HG03378 (cell line): ENCODE measurements at regions not wholly inside any gene's neighbourhood (a gene's known extent, or its start where the extent isn't known, plus 50 kb on each side); places are given as distances from the start of the nearest gene placed in this dataset.

Source experiments
- ATAC-seq: cut with Tn5 transposase; IDR thresholded peaks from one replicate; pipeline ENCODE4 v1.9.1; 2021; ENCODE audit warnings: mild to moderate bottlenecking, moderate library complexity; ENCODE audit not compliant: unreplicated experiment

- ATAC-seq, result no peak
Measured at GRCh38 chr6:4383910-4384638, 248.7 kb upstream of the ECI2 start.

- ATAC-seq, result no peak
Measured at GRCh38 chr6:4382362-4382853, 247.0 kb upstream of the ECI2 start.

DNA sequence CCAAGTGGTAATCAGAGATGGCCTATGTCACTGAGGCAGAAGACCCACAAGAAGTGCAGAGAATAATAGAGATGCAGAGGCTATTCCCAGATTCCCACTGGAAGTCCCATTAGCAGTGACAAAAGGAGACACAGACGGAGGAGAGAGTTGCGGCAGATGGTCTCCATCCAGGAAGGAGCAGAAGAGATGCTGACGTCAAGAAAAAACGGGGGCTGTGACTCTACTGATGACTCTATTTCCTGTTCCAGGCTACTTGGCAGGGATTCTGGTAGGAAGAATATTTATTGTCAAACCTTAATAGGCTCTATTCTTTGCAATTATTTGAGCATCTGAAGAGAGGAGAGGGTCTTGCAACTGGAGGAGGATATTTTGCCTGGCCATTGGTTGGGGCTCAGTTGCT lies 246.0 kb upstream of the ECI2 start:
- no peak for ATAC-seq

- ATAC-seq, result no peak
Measured at GRCh38 chr6:4380881-4381281, 245.5 kb upstream of the ECI2 start.

DNA sequence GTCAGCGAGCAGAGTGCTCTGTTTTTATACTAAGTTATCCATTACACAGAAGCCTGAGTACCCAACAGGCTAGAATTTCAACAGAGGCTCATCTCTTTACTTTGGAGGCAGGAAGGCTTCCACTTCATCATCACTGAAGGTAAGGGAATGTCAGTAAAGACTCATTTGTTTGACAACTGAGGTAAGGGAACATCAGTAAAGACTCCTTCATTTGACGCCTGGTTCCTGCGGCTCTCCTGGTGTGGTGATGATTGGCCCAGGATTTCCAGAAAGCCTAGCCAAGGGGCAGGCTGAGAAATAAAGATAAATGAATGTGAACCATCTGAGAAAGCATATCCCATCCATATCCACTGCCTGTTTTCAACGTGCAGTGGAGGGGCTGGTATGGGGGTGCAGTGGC lies 244.6 kb upstream of the ECI2 start:
- no peak for ATAC-seq

DNA sequence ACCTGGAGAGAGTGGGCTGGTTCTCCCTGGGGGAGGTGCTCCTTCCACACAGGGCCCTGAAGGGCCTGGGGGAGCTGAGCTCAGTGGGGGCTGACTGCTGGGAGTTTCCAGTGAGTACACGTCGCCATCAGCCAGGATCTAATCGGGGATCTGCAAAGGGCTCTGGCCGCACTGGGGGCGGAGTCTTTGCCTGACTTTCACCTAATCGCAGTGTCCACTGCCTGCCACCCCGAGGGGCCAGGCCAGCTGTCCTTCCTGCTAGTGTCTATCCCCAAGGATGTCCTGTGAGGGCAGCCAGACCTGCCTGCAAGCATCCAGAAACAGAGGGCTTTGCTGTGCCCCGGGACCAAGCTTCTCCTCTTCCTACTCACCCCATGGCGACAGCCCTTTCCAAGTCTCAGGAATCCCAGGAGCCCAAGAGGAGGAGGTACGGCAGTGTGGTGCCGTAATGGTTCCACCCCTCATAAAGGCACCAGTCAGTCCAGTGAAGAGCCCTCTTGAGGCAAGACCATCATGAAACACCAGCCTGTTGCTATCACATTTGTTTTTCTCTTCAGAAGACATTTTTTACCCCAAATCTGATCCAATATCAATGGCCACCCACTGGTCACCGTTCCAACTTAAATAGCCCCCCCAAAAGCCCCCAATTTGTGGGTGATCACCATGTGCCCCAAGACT lies 243.1 kb upstream of the ECI2 start:
- no peak for ATAC-seq

DNA sequence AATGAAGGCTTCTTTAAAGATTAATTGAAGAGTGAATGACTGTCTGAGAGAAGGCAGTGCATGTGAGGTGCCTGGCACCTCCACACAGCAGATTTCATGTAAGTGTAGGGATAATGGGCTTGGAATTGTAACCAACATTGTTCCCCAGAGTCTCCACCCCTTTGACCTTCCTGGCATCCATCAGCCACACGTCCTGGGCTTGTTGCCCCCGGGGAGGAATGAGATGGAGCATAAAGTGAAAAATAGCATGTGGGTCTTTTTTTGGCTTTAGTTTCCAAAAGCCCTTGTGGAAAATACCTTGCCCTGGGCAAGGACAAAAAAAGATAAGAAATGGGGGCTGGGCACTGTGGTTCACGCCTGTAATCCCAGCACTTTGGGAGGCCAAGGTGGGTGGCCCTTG lies 242.2 kb upstream of the ECI2 start:
- ATAC-seq, result no peak

- ATAC-seq, result no peak
Measured at GRCh38 chr6:4374216-4374615, 238.8 kb upstream of the ECI2 start.

GRCh38 chr6:4372866-4373265 lies 237.5 kb upstream of the ECI2 start:
- no peak for ATAC-seq

DNA sequence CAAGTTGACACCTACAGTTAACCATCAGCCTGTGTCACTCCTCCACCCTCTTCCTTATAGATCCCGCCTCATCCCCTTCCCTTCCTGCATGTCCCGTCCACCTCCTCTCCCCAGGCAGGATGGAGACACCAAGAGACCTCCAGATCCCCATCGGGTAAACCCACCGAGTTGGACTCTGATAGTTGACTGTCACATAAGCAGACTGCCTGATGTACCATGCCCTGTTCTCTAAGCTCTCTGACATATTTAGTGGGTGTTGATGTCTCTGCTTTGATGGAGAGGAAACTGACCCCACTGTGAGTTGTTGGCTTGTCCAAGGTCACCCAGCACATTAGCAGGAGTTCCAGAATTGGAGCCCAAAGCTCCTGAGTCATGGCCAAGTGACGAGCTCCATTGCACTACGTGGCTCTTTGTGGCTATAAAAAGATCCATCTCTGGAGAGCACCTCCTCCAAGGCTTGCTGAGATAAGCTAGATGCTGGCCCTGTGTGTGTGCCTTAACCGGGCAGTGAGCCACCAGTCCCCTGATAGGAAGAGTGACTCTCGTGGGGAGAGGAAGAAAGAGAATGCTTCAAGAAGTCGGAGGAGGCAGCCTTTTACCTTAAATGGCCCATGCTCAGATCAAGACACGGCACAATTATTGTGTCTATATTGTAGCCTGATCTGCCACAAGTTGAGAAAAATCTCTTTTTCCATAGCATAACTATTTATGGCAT lies 236.0 kb upstream of the ECI2 start:
- ATAC-seq, result no peak

DNA sequence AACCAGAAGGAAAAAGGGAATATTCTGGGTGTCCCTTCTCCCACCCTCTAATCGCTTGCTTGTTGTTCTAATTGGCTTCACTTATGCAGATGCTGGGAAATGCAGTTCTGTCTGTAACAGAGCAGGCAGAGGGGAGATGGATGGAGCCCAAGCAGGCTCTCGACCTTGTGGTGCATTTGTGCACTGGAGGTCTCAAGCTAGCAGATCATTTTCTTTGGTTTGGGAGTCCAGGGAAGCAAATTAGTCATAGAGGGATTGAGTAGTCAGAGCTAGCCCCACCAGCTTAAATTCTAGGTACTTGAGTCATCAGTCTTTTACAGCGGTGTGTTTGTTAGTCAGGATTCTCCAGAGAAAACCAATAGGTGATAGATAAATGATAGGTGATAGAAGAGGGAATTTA lies 234.7 kb upstream of the ECI2 start:
- ATAC-seq, result no peak

GRCh38 chr6:4369616-4370015 lies 234.2 kb upstream of the ECI2 start:
- no peak for ATAC-seq

GRCh38 chr6:4368649-4369048 lies 233.3 kb upstream of the ECI2 start:
- no peak for ATAC-seq

- no peak for ATAC-seq
Measured at GRCh38 chr6:4367643-4368042, 232.3 kb upstream of the ECI2 start.

DNA sequence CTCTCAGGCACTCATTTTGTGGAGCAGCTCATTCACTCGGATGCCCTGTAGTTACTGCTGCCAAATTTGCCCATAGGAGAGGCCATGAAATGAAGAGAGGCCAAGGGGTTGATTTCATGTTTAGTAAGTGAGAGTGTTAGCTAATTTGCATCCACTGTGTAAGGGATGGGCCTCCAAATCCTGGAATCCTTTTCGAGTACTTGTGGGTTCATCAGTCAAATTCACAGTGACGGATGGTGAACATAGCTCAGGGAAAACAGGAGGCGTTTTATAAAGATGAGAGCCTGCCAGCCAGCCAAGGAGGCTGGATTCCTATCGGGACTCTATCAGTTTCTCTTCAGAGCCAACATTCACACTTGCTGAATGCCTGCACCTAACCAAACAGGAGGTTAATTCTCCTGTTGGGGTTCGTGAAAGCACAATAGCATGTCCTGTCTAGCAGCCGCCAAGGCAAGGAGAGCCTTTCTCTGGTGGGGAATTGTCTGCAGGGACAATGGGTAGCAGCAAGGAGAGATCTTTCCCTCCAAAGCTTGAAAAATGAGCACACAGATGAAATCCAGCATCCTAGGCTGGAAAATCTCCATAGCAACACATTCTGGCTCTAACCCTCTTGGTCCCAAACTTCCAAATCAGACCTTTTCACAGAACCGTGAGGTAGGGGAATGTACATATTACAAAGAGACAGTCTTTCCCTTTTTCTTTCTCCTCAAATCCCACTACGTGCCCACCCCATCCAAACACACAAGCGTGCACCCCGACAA lies 231.4 kb upstream of the ECI2 start:
- ATAC-seq, result no peak

- no peak for ATAC-seq
Measured at GRCh38 chr6:4365686-4366085, 230.3 kb upstream of the ECI2 start.

GRCh38 chr6:4364711-4365110 lies 229.3 kb upstream of the ECI2 start:
- no peak for ATAC-seq

GRCh38 chr6:4364172-4364571 lies 228.8 kb upstream of the ECI2 start:
- no peak for ATAC-seq

DNA sequence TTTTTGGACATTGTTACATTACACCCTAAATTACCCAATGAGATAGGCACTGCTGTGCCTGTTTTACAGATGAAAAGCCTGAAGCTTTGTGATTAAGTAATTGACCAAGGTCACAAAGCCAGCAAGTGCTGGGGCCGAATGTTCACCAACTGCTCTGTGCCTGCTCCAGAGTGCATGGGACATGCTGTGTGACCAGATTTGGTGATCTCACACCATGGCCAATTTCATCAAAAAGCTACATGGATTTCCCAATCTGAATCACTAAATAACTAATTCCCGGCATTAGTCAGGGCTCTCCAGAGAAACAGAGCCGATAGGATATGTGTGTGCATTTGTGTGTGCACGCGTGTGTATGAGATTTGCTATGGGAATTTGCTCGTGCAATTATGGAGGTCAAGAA lies 228.3 kb upstream of the ECI2 start:
- no peak for ATAC-seq

DNA sequence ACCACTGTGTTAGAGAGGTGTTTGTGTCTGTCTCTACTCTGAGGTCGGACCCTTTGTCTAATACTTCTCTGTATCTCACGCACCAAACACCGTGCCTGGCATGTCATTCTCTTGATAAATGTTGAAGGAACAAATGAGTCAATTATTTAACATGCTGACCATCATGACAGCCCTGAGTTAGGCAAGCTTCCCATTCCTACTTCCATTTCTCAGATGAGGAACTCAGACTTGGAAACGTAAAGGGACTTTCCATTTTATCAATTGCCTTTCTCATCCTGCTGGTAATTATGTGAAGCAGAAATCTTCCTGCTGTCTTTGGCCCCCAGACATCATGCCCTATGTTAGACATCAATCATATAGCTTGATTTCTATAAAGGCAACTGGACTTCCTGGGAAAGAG lies 227.0 kb upstream of the ECI2 start:
- no peak for ATAC-seq

DNA sequence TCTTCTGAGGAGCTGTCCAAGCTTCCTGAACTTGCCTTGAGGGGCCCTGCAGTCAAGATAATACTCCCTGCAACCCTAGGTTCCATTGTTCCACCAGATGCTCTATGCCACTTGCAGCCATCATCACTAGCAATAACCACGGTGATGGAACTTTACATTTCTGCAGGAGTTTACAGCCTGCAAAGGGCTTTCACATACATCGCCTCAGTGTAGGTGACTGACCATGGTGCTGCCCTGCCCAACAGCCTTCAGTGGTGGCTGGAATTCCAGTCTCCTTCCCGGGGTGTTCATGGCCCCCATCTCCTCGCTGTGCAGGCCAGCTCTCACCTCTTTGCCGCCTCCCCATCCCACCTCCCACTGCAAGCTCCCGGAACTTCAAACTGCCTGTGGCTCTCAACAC lies 225.5 kb upstream of the ECI2 start:
- ATAC-seq, result no peak
